ENCODE measurements at regions not wholly inside any gene's neighbourhood (a gene's known extent, or its start where the extent isn't known, plus 50 kb on each side); places are given as distances from the start of the nearest gene placed in this dataset.

GRCh38 chr10:6640433-6641040 is 60.5 kb upstream of the PRKCQ start:
- TF ChIP-seq CTCF (IDR thresholded peaks at IDR 0.05) (no peak), POLR2A (IDR thresholded peaks at IDR 0.05) (no peak)

Measured in esophagus squamous epithelium (tissue), 4 donors.